ENCODE measurements at regions not wholly inside any gene's neighbourhood (a gene's known extent, or its start where the extent isn't known, plus 50 kb on each side); places are given as distances from the start of the nearest gene placed in this dataset.

- Histone ChIP-seq H3K9me3 (ENCODE audit: control insufficient read depth in 4 of 4, low read length in 3 of 4) (no peaks in the 10 kb centered on the region), H3K4me3 (ENCODE audit: low read depth in 1 of 3, low read length in 3 of 3) (no peak overlapping the region), H3K27me3 (ENCODE audit: control insufficient read depth in 4 of 4, insufficient read depth in 4 of 4, low read length in 3 of 4) (no peaks in the 10 kb centered on the region), H3K27ac (ENCODE audit: low read depth in 1 of 2, low read length in 2 of 2) (no peak overlapping the region), H3K4me1 (ENCODE audit: control insufficient read depth in 4 of 4, insufficient read depth in 4 of 4, low read length in 3 of 4) (no peaks in the 10 kb centered on the region), H3K36me3 (ENCODE audit: control insufficient read depth in 4 of 4, insufficient read depth in 3 of 4, low read depth in 1 of 4, low read length in 3 of 4) (no peaks in the 10 kb centered on the region), H3K9ac (ENCODE audit: low read depth in 1 of 2, low read length in 2 of 2) (no peak overlapping the region)
- TF ChIP-seq EGR1 (IDR thresholded peaks at IDR 0.05; ENCODE audit: low read depth in 2 of 2) (no peak), ZBTB33 (IDR thresholded peaks at IDR 0.05) (no peak), JUND (IDR thresholded peaks at IDR 0.05) (no peak), SP1 (IDR thresholded peaks at IDR 0.05) (no peak), NR2F2 (IDR thresholded peaks at IDR 0.05) (peak; percentile 88), FOXA1 (IDR thresholded peaks at IDR 0.05) (no peak), HNF4G (IDR thresholded peaks at IDR 0.05) (no peak), RXRA (IDR thresholded peaks at IDR 0.05) (peak; percentile 36 to 55), GABPA (IDR thresholded peaks at IDR 0.05 in 1 of 2, conservative IDR thresholded peaks at IDR 0.05 in 1 of 2) (no peak), FOXA2 (IDR thresholded peaks at IDR 0.05) (no peak), HNF4A (conservative IDR thresholded peaks at IDR 0.05) (peak in 1 of 2 donors; percentile 7), RAD21 (IDR thresholded peaks at IDR 0.05) (peak; percentile 50 to 53), TAF1 (conservative IDR thresholded peaks at IDR 0.05) (no peak), YY1 (IDR thresholded peaks at IDR 0.05) (no peak), MAX (IDR thresholded peaks at IDR 0.05) (no peak)
- TF ChIP-seq, protein P1, sequence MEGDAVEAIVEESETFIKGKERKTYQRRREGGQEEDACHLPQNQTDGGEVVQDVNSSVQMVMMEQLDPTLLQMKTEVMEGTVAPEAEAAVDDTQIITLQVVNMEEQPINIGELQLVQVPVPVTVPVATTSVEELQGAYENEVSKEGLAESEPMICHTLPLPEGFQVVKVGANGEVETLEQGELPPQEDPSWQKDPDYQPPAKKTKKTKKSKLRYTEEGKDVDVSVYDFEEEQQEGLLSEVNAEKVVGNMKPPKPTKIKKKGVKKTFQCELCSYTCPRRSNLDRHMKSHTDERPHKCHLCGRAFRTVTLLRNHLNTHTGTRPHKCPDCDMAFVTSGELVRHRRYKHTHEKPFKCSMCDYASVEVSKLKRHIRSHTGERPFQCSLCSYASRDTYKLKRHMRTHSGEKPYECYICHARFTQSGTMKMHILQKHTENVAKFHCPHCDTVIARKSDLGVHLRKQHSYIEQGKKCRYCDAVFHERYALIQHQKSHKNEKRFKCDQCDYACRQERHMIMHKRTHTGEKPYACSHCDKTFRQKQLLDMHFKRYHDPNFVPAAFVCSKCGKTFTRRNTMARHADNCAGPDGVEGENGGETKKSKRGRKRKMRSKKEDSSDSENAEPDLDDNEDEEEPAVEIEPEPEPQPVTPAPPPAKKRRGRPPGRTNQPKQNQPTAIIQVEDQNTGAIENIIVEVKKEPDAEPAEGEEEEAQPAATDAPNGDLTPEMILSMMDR (IDR thresholded peaks at IDR 0.05; ENCODE audit: low read depth, low read length, missing input control): no peak
- TF ChIP-seq, protein P2, sequence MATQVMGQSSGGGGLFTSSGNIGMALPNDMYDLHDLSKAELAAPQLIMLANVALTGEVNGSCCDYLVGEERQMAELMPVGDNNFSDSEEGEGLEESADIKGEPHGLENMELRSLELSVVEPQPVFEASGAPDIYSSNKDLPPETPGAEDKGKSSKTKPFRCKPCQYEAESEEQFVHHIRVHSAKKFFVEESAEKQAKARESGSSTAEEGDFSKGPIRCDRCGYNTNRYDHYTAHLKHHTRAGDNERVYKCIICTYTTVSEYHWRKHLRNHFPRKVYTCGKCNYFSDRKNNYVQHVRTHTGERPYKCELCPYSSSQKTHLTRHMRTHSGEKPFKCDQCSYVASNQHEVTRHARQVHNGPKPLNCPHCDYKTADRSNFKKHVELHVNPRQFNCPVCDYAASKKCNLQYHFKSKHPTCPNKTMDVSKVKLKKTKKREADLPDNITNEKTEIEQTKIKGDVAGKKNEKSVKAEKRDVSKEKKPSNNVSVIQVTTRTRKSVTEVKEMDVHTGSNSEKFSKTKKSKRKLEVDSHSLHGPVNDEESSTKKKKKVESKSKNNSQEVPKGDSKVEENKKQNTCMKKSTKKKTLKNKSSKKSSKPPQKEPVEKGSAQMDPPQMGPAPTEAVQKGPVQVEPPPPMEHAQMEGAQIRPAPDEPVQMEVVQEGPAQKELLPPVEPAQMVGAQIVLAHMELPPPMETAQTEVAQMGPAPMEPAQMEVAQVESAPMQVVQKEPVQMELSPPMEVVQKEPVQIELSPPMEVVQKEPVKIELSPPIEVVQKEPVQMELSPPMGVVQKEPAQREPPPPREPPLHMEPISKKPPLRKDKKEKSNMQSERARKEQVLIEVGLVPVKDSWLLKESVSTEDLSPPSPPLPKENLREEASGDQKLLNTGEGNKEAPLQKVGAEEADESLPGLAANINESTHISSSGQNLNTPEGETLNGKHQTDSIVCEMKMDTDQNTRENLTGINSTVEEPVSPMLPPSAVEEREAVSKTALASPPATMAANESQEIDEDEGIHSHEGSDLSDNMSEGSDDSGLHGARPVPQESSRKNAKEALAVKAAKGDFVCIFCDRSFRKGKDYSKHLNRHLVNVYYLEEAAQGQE (IDR thresholded peaks at IDR 0.05): no peak
- TF ChIP-seq, protein P3, sequence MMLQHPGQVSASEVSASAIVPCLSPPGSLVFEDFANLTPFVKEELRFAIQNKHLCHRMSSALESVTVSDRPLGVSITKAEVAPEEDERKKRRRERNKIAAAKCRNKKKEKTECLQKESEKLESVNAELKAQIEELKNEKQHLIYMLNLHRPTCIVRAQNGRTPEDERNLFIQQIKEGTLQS (IDR thresholded peaks at IDR 0.05): no peak
- no peak for DNase-seq (ENCODE audit: low spot score)
- 14% methylated on average over 2 of the region's 2 CpGs for WGBS
Measured at GRCh38 chr13:61592489-61592888, 176.8 kb upstream of the PCDH20 start.

Data from liver (tissue), 8 donors.